GM11168 (cell line): ENCODE measurements at regions not wholly inside any gene's neighbourhood (a gene's known extent, or its start where the extent isn't known, plus 50 kb on each side); places are given as distances from the start of the nearest gene placed in this dataset.

Source experiments
- in situ Hi-C: fragments of 300-500 bp; cut with MboI; formaldehyde crosslinking; loops from one replicate; pipeline ENCODE4 v1.12.0; 2022; ENCODE audit warnings: low sequenced_read_pairs; ENCODE audit not compliant: unreplicated experiment

DNA sequence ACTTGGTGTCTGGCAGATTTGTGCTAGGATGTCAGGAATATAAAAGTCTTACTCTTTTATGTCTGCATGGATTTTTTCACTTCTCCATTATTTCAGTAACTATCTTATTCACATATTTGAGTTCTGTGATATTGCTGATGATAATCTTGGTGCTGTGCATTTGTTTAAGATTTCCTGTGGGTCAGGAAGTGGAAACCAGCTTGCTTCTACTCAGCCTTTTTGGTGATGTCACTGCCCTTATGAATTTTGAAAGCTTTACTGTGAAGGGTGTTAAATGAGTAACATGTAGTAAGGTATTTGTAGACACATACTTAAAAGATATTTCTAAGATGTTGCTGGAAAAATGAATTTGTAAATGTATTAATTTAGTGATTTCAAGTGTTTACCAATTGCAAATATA, 69.5 kb upstream of the VOPP1 start:
- in situ Hi-C loops, result loop anchor here (10.0 to 25.0 kb wide), 2 partner anchors 323 to 445 kb away; partner anchors contain the start of genes NIPSNAP2 and PHKG1

DNA sequence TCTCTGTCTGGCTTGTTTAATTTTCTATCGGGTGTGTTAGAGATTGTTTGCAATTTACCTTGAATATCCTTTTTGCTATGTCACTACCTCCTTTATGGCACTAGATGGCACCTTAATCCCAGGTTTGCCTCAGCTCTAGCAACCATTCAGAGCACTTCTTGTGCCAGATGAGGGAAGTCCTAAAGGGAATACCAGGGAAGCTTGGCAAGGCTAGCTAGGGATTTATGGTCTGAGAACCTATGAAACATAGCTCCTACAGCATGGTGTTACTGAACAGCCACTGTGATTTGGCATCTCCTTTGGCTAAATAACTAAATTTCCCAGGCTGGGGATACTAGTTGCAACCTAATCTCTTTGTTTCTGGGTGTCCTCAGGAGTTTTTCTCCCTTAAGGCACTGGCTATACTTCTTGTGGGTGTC, 69.0 kb upstream of the VOPP1 start:
- in situ Hi-C loops, result loop anchor here (10.0 to 25.0 kb wide), 2 partner anchors 324 to 446 kb away; partner anchors contain the start of genes NIPSNAP2 and PHKG1

GRCh38 chr7:55639640-55640039, 67.3 kb upstream of the VOPP1 start:
- in situ Hi-C loops, result loop anchor here (10.0 to 25.0 kb wide), 2 partner anchors 325 to 448 kb away; partner anchors contain the start of genes NIPSNAP2 and PHKG1

DNA sequence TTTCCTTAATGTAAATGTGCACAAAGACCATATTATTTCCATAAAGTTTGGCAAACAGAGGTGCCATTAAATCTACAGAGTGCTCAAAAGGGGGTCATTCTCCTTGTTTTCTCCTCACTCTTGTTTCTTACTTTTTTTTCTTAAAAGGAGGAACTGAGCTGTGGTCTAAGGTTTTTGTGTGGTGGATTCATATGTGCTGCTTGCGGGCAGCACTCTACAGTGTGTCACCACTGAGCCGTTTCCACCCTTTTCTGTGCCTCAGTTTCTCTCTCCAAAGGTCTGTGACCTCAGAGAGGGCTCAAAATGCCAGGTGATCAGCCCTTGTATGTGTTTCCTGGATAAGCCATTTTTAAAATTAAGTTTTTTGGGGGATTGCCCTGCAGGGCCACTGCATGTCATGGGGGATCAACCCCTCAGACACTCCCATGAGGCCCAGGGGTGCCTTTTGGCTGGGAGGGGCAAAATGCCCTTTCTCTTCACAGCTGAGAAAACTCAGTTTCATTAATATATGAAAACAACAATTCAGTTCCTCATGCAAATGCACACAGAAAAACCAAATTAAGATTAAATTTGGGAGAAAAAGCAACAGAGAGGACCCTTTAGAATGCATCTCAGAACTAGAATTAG, 56.9 kb upstream of the VOPP1 start:
- in situ Hi-C loops, result loop anchor here (25.0 kb wide), 1 partner anchor 458 kb away; the partner anchor contains the start of gene PHKG1

- in situ Hi-C loops, result loop anchor here (25.0 kb wide), 1 partner anchor 462 kb away; the partner anchor contains the start of gene PHKG1
Measured at GRCh38 chr7:55624813-55625212, 52.5 kb upstream of the VOPP1 start.

DNA sequence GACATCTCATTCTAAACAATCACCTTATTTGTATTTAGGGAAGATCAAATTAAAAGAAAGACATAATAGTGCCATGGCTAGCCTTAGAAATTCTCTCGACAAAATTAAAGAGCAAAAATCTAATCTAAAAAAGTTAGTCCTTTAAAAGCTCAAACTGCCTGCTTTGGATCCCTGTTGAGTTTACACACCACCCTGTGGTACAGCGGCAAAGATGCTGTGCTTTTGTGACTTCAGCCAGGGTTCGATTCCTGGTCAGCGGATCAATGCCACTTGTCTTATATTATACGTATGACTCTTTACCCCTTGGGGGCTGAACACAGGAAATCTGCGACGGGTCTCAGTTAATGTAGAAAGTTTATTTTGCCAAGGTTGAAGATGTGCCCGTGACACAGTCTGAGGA, 51.3 kb upstream of the VOPP1 start:
- in situ Hi-C loops, result no loop called here

DNA sequence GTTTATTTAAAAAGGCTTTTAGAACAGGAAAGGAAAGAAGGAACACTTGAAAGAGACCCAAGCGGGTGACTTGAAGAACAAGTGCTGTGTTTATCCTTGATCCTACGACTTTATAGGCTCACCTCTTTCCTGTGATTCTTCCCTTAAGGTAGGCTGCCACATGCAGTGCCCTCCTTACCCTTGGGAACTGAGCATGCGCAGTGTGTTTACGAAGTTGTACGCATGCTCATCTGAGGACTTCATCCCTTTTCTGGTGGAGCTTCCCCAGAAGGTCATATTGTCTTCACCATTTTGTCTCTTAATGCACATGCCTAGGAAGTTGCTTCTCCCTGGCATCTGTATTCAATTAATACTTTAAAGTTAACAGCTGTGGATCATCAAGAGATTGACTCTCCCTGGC, 49.9 kb upstream of the VOPP1 start:
- in situ Hi-C loops, result no loop called here
